GM13977 (cell line): ENCODE measurements at regions not wholly inside any gene's neighbourhood (a gene's known extent, or its start where the extent isn't known, plus 50 kb on each side); places are given as distances from the start of the nearest gene placed in this dataset.

Source experiments
- DNase-seq: peaks from one replicate; pipeline ENCODE4 v3.0.0; 2012; ENCODE audit warnings: low spot score
- CTCF ChIP-seq: IDR thresholded peaks from 2 replicates; pipeline ENCODE4 v1.5.1; 2012; ENCODE audit warnings: mild to moderate bottlenecking, control low read depth; ENCODE audit not compliant: insufficient read depth; ENCODE audit errors: extremely low read depth, missing control alignments
- in situ Hi-C: fragments of 300-500 bp; cut with MboI; formaldehyde crosslinking; loops from one replicate; pipeline ENCODE4 v1.12.0; 2022; ENCODE audit warnings: low sequenced_read_pairs, low pct_unique_long_range_greater_than_20kb, mixed read lengths, inconsistent platforms; ENCODE audit not compliant: unreplicated experiment

- in situ Hi-C loops: no loop called here
- no peak for DNase-seq
- no peak for TF ChIP-seq CTCF
Measured at GRCh38 chr6:164579035-164579434, 730.4 kb downstream of the C6orf118 start.

- DNase-seq: no peak
- in situ Hi-C loops: no loop called here
- no peak for TF ChIP-seq CTCF
Measured at GRCh38 chr6:164578616-164579015, 730.8 kb downstream of the C6orf118 start.

GRCh38 chr6:164570801-164571200 lies 738.6 kb downstream of the C6orf118 start:
- DNase-seq: no peak
- no peak for TF ChIP-seq CTCF
- in situ Hi-C loops: no loop called here

- no peak for DNase-seq
- no peak for TF ChIP-seq CTCF
- in situ Hi-C loops: no loop called here
Measured at GRCh38 chr6:164569509-164569908, 739.9 kb downstream of the C6orf118 start.

- TF ChIP-seq CTCF: no peak
- in situ Hi-C loops: no loop called here
- no peak for DNase-seq
Measured at GRCh38 chr6:164563924-164564323, 745.5 kb downstream of the C6orf118 start.

GRCh38 chr6:164561656-164562055 lies 747.7 kb downstream of the C6orf118 start:
- in situ Hi-C loops: no loop called here
- TF ChIP-seq CTCF: no peak
- DNase-seq: no peak
